WTC11 (cell line): ENCODE measurements at regions not wholly inside any gene's neighbourhood (a gene's known extent, or its start where the extent isn't known, plus 50 kb on each side); places are given as distances from the start of the nearest gene placed in this dataset.
"Not testable (repeated sequence)": the region's sequence is repeated elsewhere in the genome, so short reads cannot be mapped to it uniquely, and the experiment has no call there.

Experiments
- ATAC-seq: fragments of 200-7000 bp; cut with Tn5 transposase; 2 replicates; pipeline ENCODE4 v1.10.0; 2021; ENCODE audit warnings: mild to moderate bottlenecking, moderate library complexity
- CTCF ChIA-PET: fragments of 300-600 bp; sonication (Branson Sonifier 250); formaldehyde crosslinking; loops from one replicate; lab custom pipeline; 2021; ENCODE audit warnings: antibody characterized with exemption; lab: Charles Lee
- POLR2A ChIA-PET: fragments of 350-600 bp; sonication (Branson Sonifier 250); formaldehyde crosslinking; loops from one replicate; lab custom pipeline; 2021; ENCODE audit warnings: antibody characterized with exemption; lab: Charles Lee
- DNase-seq: peaks from one replicate; pipeline ENCODE4 v3.0.0; 2021; ENCODE audit warnings: low spot score
- H3K27ac Mint-ChIP-seq: 2 replicates; pipeline ENCODE4 v1.8.0; 2021; ENCODE audit warnings: mixed read lengths
- H3K27me3 Mint-ChIP-seq: 2 replicates; pipeline ENCODE4 v1.8.0; 2021; ENCODE audit warnings: low read depth, mild to moderate bottlenecking, moderate library complexity, mixed read lengths
- H3K36me3 Mint-ChIP-seq: 2 replicates; pipeline ENCODE4 v1.8.0; 2021; ENCODE audit warnings: mixed read lengths
- H3K4me1 Mint-ChIP-seq: 2 replicates; pipeline ENCODE4 v1.8.0; 2022; ENCODE audit warnings: mixed read lengths
- H3K4me3 Mint-ChIP-seq: 2 replicates; pipeline ENCODE4 v1.8.0; 2021; ENCODE audit warnings: mild to moderate bottlenecking, moderate library complexity, mixed read lengths
- H3K9me3 Mint-ChIP-seq: 2 replicates; pipeline ENCODE4 v1.8.0; 2021; ENCODE audit warnings: mixed read lengths
- CBFB ChIP-seq: sonication (generic); formaldehyde crosslinking; IDR thresholded peaks from 2 replicates; pipeline ENCODE4 v1.8.1; 2022; ENCODE audit warnings: mild to moderate bottlenecking, low read depth, missing genetic modification reagents
- CREM ChIP-seq: sonication (generic); formaldehyde crosslinking; IDR thresholded peaks from 2 replicates; pipeline ENCODE4 v1.8.1; 2022; ENCODE audit warnings: mild to moderate bottlenecking, missing genetic modification reagents, moderate library complexity
- ELF4 ChIP-seq: sonication (generic); formaldehyde crosslinking; IDR thresholded peaks from 2 replicates; pipeline ENCODE4 v1.8.1; 2022; ENCODE audit warnings: low read depth, mild to moderate bottlenecking, moderate library complexity, missing genetic modification reagents
- JUN ChIP-seq: sonication (generic); formaldehyde crosslinking; IDR thresholded peaks from 2 replicates; pipeline ENCODE4 v1.8.0; 2023; ENCODE audit warnings: mild to moderate bottlenecking, missing genetic modification reagents
- MXD4 ChIP-seq: fragments of 250-450 bp; sonication (Bioruptor Pico); IDR thresholded peaks from 2 replicates; pipeline ENCODE4 v1.8.0; 2021; ENCODE audit warnings: mild to moderate bottlenecking, moderate library complexity, borderline replicate concordance
- NR3C1 ChIP-seq: sonication (generic); formaldehyde crosslinking; conservative IDR thresholded peaks from 2 replicates; pipeline ENCODE4 v1.8.1; 2023; ENCODE audit warnings: low read depth, mild to moderate bottlenecking, missing genetic modification reagents
- SMAD3 ChIP-seq: sonication (generic); formaldehyde crosslinking; IDR thresholded peaks from 2 replicates; pipeline ENCODE4 v1.8.0; 2022; ENCODE audit warnings: missing genetic modification reagents, mild to moderate bottlenecking, borderline replicate concordance
- ZNF396 ChIP-seq: fragments of 250-450 bp; sonication (Bioruptor Pico); IDR thresholded peaks from 2 replicates; pipeline ENCODE4 v1.8.0; 2021; ENCODE audit warnings: mild to moderate bottlenecking, moderate library complexity, borderline replicate concordance
- TF ChIP-seq, protein P1 (sequence below): sonication (generic); formaldehyde crosslinking; IDR thresholded peaks from 2 replicates; pipeline ENCODE4 v1.8.0; 2022; ENCODE audit warnings: mild to moderate bottlenecking, missing genetic modification reagents
- TF ChIP-seq, protein P2 (sequence below): fragments of 250-450 bp; sonication (Bioruptor Pico); conservative IDR thresholded peaks from 2 replicates; pipeline ENCODE4 v1.9.0; 2021; ENCODE audit warnings: mild to moderate bottlenecking
- TF ChIP-seq, protein P3 (sequence below): sonication (generic); formaldehyde crosslinking; IDR thresholded peaks from 2 replicates; pipeline ENCODE4 v1.8.0; 2022; ENCODE audit warnings: mild to moderate bottlenecking, missing genetic modification reagents
- TF ChIP-seq, protein P4 (sequence below): sonication (generic); formaldehyde crosslinking; IDR thresholded peaks from 2 replicates; pipeline ENCODE4 v1.8.1; 2023; ENCODE audit warnings: mild to moderate bottlenecking, missing genetic modification reagents, moderate library complexity
- TF ChIP-seq, protein P5 (sequence below): sonication (generic); formaldehyde crosslinking; IDR thresholded peaks from 2 replicates; pipeline ENCODE4 v1.8.1; 2023; ENCODE audit warnings: mild to moderate bottlenecking, missing genetic modification reagents, moderate library complexity
- TF ChIP-seq, protein P6 (sequence below): sonication (generic); formaldehyde crosslinking; IDR thresholded peaks from 2 replicates; pipeline ENCODE4 v1.8.0; 2023; ENCODE audit warnings: missing genetic modification reagents, mild to moderate bottlenecking, borderline replicate concordance

DNA sequence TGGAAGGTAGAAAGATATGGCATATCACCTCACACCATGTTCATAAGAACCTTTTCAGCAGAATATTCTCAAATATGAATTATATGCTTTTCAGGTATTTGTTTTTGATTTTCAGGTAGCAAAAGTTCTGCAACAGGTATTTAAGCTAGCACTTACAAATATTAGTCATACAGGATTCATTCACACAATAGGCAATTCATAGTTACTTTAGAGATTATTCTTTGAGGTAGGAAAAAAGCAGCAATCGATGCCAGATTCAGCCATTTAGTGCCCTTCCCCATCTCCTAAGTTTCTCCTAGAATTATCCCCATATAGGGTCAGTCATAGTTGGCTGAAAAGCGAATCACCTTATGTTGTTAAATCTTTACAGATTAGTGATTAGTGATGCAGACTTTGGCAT, 177.4 kb upstream of the MMADHC start:
- Mint-ChIP-seq H3K4me3 (no peak overlapping the region), H3K27me3 (no peaks in the 10 kb centered on the region), H3K4me1 (no peaks in the 10 kb centered on the region), H3K36me3 (no peaks in the 10 kb centered on the region), H3K27ac (no peak overlapping the region), H3K9me3 (0 out of 2 replicates have a peak, but pooled peaks cover 2% of the 10 kb centered on the region)
- ATAC-seq = no peak
- no peak for DNase-seq
- TF ChIP-seq, protein P1, sequence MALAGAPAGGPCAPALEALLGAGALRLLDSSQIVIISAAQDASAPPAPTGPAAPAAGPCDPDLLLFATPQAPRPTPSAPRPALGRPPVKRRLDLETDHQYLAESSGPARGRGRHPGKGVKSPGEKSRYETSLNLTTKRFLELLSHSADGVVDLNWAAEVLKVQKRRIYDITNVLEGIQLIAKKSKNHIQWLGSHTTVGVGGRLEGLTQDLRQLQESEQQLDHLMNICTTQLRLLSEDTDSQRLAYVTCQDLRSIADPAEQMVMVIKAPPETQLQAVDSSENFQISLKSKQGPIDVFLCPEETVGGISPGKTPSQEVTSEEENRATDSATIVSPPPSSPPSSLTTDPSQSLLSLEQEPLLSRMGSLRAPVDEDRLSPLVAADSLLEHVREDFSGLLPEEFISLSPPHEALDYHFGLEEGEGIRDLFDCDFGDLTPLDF (CRISPR knock-in tag) = no peak
- ChIA-PET POLR2A (no interaction called here), CTCF (interaction anchor here (0.6 to 0.7 kb wide), 2 partner anchors 43 to 258 kb away, joined by 3 read pairs; no protein-coding TSS in a partner anchor)

DNA sequence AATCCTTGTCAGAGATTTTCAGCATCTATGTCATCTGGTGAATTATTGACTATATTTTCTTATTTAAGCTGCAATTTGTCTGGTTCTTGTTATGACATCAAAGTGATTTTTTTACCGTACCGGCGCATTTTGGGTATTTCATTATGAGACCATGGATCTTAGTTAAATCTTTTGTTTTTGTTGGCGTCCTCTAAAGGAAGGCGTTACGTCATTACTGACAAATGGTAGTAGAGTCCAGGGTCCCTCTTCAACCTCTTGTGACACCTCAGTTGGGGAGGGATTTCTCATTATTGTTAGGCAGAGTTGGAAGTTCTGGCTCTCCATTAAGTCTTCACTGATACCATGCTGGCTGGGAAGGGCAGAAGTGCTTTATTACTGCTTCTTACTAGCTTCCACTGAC, 175.8 kb upstream of the MMADHC start:
- ChIA-PET CTCF (no interaction called here), POLR2A (no interaction called here)
- DNase-seq (no peak), ATAC-seq (no peak)
- H3K9me3 Mint-ChIP-seq = peaks cover 16% of the 10 kb centered on the region
- TF ChIP-seq, protein P2, sequence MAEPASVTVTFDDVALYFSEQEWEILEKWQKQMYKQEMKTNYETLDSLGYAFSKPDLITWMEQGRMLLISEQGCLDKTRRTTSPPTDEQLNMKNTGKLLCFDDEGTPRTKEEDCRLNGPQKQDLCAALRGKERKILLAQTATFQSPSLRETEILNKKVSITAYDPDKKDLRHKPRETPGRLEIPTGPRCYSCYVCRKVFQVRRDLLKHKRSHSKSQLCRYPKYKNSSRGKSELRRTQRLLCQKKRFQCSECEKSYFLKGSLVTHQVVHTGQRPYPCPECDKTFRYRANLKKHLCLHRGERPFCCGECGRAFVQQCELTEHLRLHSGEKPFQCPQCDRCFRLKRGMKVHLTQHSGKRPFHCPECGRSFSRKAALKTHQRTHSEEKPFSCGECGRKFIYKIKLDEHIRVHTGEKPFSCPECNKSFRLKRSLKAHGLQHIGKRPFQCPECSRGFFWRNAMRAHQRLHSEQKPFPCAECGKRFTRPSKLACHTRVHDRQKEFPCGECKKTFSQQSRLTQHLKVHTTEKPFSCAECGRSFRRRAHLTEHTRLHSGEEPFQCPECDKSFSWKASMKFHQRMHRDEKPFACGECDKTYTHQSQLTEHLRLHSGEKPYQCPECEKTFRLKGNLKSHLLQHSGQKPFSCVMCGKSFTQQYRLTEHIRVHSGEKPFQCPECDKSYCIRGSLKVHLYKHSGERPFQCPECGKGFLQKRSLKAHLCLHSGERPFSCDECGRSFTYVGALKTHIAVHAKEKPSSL (CRISPR knock-in tag) = no peak
- TF ChIP-seq, protein P3, sequence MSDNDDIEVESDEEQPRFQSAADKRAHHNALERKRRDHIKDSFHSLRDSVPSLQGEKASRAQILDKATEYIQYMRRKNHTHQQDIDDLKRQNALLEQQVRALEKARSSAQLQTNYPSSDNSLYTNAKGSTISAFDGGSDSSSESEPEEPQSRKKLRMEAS (CRISPR knock-in tag) = no peak
- TF ChIP-seq, protein P4, sequence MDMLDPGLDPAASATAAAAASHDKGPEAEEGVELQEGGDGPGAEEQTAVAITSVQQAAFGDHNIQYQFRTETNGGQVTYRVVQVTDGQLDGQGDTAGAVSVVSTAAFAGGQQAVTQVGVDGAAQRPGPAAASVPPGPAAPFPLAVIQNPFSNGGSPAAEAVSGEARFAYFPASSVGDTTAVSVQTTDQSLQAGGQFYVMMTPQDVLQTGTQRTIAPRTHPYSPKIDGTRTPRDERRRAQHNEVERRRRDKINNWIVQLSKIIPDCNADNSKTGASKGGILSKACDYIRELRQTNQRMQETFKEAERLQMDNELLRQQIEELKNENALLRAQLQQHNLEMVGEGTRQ (CRISPR knock-in tag) = no peak
- TF ChIP-seq ELF4 (CRISPR knock-in tag) = no peak
- TF ChIP-seq, all 79 proteins: peak for 0
- H3K27ac Mint-ChIP-seq = no peak overlapping the region
- no peaks in the 10 kb centered on the region for H3K27me3 Mint-ChIP-seq
- no peaks in the 10 kb centered on the region for H3K4me1 Mint-ChIP-seq
- H3K4me3 Mint-ChIP-seq = no peak overlapping the region
- no peaks in the 10 kb centered on the region for H3K36me3 Mint-ChIP-seq

DNA sequence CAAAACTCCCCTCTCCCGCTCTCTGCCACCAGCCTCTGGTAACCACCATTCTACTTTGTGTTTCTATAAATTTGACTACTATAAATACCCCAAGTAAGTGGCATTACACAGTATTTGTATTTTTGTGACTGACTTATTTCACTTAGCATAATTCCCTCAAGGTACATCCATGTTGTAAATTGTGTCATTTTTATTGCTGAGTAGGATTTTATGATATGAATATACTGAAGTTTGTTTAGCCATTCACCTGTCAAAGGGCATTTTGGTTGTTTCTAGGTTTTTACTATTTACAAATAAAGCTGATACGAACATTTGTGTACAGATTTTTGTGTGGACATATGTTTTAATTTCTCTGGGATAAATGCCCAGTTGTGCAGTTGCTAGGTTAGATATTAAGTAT, 174.0 kb upstream of the MMADHC start:
- Mint-ChIP-seq H3K4me3 (no peak overlapping the region), H3K27ac (no peak overlapping the region), H3K27me3 (no peaks in the 10 kb centered on the region), H3K36me3 (no peaks in the 10 kb centered on the region), H3K9me3 (peaks cover 19% of the 10 kb centered on the region), H3K4me1 (no peaks in the 10 kb centered on the region)
- POLR2A ChIA-PET = no interaction called here
- CTCF ChIA-PET = no interaction called here
- no peak for ATAC-seq
- no peak for DNase-seq
- TF ChIP-seq, protein P5, sequence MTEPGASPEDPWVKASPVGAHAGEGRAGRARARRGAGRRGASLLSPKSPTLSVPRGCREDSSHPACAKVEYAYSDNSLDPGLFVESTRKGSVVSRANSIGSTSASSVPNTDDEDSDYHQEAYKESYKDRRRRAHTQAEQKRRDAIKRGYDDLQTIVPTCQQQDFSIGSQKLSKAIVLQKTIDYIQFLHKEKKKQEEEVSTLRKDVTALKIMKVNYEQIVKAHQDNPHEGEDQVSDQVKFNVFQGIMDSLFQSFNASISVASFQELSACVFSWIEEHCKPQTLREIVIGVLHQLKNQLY = no peak
- no peak for TF ChIP-seq JUN
- no peak for TF ChIP-seq NR3C1
- no peak for TF ChIP-seq CREM (CRISPR knock-in tag)
- TF ChIP-seq CBFB (CRISPR knock-in tag) = no peak
- no peak for TF ChIP-seq MXD4
- no peak for TF ChIP-seq ELF4 (CRISPR knock-in tag)
- TF ChIP-seq, protein P6, sequence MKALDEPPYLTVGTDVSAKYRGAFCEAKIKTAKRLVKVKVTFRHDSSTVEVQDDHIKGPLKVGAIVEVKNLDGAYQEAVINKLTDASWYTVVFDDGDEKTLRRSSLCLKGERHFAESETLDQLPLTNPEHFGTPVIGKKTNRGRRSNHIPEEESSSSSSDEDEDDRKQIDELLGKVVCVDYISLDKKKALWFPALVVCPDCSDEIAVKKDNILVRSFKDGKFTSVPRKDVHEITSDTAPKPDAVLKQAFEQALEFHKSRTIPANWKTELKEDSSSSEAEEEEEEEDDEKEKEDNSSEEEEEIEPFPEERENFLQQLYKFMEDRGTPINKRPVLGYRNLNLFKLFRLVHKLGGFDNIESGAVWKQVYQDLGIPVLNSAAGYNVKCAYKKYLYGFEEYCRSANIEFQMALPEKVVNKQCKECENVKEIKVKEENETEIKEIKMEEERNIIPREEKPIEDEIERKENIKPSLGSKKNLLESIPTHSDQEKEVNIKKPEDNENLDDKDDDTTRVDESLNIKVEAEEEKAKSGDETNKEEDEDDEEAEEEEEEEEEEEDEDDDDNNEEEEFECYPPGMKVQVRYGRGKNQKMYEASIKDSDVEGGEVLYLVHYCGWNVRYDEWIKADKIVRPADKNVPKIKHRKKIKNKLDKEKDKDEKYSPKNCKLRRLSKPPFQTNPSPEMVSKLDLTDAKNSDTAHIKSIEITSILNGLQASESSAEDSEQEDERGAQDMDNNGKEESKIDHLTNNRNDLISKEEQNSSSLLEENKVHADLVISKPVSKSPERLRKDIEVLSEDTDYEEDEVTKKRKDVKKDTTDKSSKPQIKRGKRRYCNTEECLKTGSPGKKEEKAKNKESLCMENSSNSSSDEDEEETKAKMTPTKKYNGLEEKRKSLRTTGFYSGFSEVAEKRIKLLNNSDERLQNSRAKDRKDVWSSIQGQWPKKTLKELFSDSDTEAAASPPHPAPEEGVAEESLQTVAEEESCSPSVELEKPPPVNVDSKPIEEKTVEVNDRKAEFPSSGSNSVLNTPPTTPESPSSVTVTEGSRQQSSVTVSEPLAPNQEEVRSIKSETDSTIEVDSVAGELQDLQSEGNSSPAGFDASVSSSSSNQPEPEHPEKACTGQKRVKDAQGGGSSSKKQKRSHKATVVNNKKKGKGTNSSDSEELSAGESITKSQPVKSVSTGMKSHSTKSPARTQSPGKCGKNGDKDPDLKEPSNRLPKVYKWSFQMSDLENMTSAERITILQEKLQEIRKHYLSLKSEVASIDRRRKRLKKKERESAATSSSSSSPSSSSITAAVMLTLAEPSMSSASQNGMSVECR (CRISPR knock-in tag) = no peak
- no peak for TF ChIP-seq SMAD3
- no peak for TF ChIP-seq ZNF396
- TF ChIP-seq, all 79 proteins: peak for 0

DNA sequence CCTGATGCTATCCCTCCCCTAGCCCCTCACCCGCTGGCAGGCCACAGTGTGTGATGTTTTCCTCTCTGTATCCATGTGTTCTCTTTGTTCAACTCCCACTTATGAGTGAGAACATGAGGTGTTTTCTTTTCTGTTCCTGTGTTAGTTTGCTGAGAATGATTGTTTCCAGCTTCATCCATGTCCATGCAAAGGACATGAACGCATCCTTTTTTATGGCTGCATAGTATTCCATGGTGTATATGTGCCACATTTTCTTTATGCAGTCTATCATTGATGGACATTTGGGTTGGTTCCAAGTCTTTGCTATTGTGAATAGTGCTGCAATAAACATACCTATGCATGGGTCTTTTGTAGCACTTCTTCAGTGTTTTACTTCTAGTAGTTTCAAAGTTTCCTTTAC, 171.8 kb upstream of the MMADHC start:
- CTCF ChIA-PET, H3K4me3 Mint-ChIP-seq, H3K36me3 Mint-ChIP-seq, POLR2A ChIA-PET, H3K27me3 Mint-ChIP-seq, H3K4me1 Mint-ChIP-seq, ATAC-seq, H3K27ac Mint-ChIP-seq, DNase-seq: not testable (repeated sequence)
- peaks cover 32% of the 10 kb centered on the region for H3K9me3 Mint-ChIP-seq

DNA sequence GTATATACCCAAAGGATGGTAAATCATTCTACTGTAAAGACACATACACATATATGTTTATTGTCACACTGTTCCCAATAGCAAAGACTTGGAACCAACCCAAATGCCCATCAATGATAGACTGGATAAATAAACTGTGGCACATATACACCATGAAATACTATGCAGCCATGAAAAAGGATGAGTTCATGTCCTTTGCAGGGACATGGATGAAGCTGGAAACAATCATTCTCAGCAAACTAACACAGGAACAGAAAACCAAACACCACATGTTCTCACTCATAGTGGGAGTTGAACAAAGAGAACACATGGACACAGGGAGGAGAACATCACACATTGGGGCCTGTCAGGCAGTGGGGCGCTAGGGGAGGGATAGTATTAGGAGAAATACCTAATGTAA, 167.1 kb upstream of the MMADHC start:
- H3K4me1 Mint-ChIP-seq, H3K4me3 Mint-ChIP-seq, H3K27ac Mint-ChIP-seq, CTCF ChIA-PET, H3K27me3 Mint-ChIP-seq, ATAC-seq, DNase-seq, POLR2A ChIA-PET: not testable (repeated sequence)
- peaks cover 13% of the 10 kb centered on the region for H3K36me3 Mint-ChIP-seq
- peaks cover 39% of the 10 kb centered on the region for H3K9me3 Mint-ChIP-seq
